ENCODE measurements at regions not wholly inside any gene's neighbourhood (a gene's known extent, or its start where the extent isn't known, plus 50 kb on each side); places are given as distances from the start of the nearest gene placed in this dataset.

- no peak for TF ChIP-seq CTCF (IDR thresholded peaks at IDR 0.05; ENCODE audit: extremely low read depth in 1 of 2, insufficient read depth in 1 of 2, low read depth in 1 of 2, low read length in 2 of 2)
- no peak for TF ChIP-seq EZH2 (IDR thresholded peaks at IDR 0.05; ENCODE audit: borderline replicate concordance, low read depth, low read length, severe bottlenecking)
- no peak for TF ChIP-seq JUN (IDR thresholded peaks at IDR 0.05; ENCODE audit: borderline replicate concordance, insufficient read depth, insufficient read length, low read depth)
- no peak for TF ChIP-seq MAX (IDR thresholded peaks at IDR 0.05; ENCODE audit: insufficient read depth, insufficient read length)
Observed at GRCh38 chr20:22800129-22800528, 215.8 kb upstream of the FOXA2 start.

Data from endothelial cell of umbilical vein (primary cell).